ENCODE measurements at regions not wholly inside any gene's neighbourhood (a gene's known extent, or its start where the extent isn't known, plus 50 kb on each side); places are given as distances from the start of the nearest gene placed in this dataset.
"Not testable (repeated sequence)": the region's sequence is repeated elsewhere in the genome, so short reads cannot be mapped to it uniquely, and the experiment has no call there.

DNA sequence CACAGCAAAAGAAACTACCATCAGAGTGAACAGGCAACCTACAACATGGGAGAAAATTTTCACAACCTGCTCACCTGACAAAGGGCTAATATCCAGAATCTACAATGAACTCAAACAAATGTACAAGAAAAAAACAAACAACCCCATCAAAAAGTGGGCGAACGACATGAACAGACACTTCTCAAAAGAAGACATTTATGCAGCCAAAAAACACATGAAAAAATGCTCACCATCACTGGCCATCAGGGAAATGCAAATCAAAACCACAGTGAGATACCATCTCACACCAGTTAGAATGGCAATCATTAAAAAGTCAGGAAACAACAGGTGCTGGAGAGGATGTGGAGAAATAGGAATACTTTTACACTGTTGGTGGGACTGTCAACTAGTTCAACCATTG lies 207.8 kb downstream of the USP6NL start:
- DNase-seq; in situ Hi-C loops (cut with MboI; ENCODE audit: low pct_unique_long_range_greater_than_20kb, low sequenced_read_pairs): not testable (repeated sequence)

DNA sequence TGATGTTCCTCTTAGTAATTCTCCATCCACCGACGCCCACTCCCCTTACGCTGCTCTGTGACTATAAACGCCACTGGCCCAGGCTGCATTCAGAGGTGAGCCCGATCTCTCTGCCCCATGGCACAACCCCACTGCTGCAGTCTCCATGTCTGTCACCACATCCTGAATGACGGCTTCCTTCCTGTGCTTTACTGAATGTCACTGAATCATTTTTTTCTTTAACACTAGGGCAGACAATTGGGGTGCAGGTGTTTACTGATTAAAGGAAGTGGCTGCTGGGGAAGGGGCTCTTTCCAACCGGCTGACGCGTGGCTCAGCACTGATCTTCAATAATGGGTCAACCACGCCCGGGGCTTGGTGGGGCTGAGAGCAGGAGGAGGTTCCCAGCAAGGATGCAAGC lies 208.3 kb downstream of the USP6NL start:
- DNase-seq, result peak; percentile 43
- in situ Hi-C loops (cut with MboI; ENCODE audit: low pct_unique_long_range_greater_than_20kb, low sequenced_read_pairs), result no loop called here

DNA sequence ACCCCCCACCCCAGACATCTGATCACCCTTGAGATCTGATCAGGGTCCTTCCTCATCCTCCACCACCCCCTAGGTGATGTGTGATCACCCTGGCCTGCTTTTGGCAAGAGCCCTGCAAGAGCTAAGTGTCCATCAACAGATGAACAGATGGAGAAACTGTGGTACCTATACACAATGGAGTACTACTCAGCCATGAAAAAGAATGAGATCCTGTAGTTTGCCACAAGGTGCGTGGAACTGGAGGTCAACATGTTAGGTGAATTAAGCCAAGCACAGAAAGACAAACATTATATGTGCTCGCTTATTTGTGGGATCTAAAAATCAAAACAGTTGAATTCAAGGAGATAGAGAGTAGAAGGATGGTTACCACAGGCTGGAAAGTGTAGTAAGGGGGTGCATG lies 209.1 kb downstream of the USP6NL start:
- DNase-seq, result no peak
- in situ Hi-C loops (cut with MboI; ENCODE audit: low pct_unique_long_range_greater_than_20kb, low sequenced_read_pairs), result no loop called here

DNA sequence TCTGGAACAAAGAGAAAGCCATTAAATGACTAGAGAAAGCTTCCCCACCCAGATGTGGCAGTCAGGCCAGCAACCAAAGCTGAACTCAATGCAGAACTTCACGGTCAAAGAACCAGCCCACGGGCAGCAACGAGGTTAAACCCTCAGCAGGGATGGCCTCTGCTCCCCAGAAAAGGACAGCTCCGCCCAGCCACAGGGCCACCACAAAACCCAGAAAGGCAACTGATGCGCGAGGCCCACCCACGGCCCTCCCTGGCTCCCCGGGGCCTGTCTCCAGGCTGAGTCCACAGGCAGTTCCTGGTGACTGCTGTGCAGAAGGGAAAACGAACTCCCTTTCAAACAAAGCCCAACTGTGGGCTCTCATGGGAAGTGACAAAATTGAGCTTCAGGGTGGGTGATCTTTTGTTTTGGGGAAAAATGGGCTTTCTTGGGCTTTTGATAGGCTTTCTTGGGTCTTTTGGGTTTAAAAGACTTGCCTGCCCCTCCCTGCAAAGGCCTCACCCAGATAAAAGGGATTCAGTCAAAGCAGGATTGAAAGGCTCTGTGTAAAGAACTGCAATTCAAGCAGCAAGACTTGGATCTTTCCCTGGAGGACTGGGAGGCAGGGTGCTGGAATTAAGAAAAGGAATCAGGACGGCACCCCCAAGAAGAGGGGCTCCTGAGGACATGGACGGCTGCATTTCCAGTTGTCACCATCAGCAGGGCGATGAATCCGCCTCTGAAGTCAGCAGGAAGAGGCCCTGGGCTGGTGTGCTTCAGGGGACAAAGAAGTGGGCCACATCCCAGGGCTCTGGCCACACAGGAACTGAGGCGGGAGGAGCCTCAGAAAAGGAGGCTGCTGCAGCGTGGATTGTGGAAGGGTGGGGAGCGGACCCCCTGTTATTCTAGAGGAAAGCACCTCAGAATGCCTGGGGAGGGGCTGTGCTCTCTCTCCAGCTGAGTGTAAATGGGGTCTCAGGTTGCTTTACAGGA lies 209.9 kb downstream of the USP6NL start:
- in situ Hi-C loops (cut with MboI; ENCODE audit: low pct_unique_long_range_greater_than_20kb, low sequenced_read_pairs), result no loop called here
- DNase-seq, result no peak

DNA sequence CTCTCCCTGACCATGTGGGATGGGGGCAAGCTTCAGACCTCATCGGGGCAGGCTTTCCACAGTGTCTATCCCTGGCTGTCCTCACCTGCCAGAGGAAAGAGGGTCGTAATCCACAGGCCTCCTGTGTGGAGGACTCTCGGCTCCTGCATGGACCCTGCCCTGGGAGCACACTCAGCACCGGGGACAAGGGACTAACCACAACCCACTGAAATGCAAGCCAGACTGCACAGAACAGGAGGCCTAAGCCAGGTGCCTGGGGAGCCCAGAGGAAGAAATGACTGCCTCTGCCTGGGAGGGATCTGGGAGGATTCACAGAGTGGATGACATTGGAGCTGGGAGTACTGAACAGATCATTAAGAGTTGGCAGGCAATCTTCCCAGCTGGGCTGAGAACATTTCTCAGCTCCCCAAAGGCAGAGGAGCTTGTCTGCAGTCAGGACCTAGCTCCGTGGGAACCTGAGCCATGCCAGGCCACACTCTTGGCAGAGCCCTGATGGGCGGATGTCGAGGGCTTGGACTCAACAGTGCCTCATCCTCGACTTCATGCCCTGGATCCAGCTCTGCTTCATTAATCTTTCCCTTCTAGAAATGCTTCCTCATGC lies 213.4 kb downstream of the USP6NL start:
- no peak for DNase-seq

DNA sequence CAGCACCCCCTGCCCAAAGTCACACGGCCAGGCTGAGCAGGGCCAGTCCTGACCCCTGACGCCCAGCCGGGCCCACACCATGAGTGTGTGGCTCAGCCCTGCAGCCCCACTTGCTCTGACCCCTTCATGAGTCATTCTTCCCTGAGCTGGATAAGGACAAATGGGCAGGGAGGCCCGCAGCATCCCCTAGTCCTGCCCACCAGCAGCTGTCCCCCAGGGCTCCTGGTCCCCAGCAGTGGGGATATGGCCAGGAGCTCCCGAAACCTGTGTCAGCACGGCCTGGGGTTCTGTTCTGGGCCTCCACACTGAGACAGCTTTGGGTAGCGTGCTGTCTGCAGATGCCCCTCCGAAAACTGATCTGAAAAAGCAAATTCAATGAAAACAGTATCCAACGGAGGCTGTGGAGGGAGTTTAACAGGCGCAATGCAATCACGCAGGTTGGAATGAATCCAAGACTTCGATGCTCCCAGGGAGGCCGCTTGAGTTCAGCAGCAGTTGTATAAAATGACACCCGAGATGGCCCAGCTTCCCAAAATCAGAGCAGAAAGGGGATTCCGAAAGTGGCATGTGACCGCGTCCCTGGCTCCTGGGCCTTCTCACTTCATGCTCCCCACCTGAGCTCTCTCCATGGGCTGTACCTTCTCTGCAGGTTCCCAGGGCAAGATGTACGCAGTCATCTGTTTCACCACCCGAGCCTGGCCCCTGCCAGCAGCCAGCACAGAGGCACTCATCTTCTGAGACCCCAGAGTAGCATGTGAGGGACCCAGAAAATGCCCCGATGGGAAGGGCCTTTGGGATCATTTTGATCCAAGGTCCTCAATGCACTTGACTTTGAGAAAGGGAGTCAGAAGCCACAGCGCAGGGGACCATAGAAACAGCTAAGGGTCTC lies 214.1 kb downstream of the USP6NL start:
- in situ Hi-C loops (cut with MboI; ENCODE audit: low pct_unique_long_range_greater_than_20kb, low sequenced_read_pairs), result no loop called here
- DNase-seq, result no peak

More for the DNA sequence above, 213.4 kb downstream of the USP6NL start:
- in situ Hi-C loops (cut with MboI; ENCODE audit: low pct_unique_long_range_greater_than_20kb, low sequenced_read_pairs), result no loop called here

DNA sequence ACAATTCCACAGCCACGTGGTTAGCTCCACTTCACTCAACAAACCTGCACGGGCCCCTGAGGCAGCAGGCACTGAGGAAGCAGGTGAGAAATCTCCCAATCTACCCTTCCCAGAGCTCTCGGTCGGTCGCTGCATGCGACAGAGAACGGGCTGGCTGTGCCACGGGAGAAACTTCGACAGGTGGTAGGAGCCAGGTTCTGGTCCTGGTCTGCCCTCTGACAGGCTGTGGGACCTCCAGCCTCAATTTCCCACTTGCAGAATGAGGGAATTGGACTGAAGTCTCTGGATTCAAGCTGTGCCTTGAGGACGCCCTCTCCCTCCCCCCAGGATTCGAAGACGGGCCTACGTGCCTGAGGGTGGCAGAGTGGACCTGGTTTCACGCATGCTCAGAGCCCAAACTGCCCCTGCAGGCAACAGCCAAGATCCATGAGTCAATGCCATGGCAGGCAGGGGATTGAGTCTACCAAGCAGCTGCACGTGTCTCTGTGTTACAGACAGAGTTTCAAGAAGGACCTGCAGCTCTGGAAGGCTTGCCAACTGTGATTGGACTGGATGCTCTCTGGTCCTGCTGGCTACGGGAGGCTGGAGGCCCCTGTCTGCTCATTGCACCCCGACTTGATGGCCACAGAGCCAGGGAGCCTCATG lies 215.0 kb downstream of the USP6NL start:
- DNase-seq, result no peak
- in situ Hi-C loops (cut with MboI; ENCODE audit: low pct_unique_long_range_greater_than_20kb, low sequenced_read_pairs), result no loop called here

DNA sequence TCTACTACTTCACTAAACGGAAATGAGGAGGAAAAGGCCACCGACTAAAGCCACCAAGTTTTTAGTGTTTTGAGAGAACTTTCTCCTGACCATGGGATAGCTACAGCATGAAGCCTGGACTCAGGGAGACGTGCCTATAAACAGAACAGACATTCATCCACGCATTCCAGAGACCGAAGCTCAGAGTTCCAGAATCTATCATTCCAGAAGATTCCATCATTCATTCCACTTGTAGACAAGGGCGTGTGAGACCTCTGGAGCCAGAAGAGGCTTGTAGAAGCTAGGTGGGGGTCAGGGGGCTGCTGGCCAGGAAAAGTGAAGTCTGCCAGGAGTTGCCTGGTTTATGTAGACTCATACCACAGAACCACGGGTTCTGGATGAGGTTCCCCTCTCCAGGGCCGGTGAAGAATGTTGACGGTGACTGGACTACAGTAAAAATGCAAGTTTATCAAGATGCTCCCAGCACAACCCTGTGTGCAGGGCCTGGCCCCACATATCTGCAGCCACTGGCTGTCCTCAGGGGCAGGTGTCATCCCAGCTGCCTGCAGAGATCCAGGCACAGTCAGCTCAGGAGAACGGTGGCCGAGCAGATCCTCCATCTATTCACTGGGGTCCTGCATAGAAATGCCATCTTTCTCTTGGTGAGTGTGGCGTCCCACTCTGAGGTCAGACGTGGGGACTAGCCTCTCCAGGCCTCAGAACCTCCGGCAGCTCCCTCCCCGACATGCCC lies 215.7 kb downstream of the USP6NL start:
- DNase-seq, result no peak
- in situ Hi-C loops (cut with MboI; ENCODE audit: low pct_unique_long_range_greater_than_20kb, low sequenced_read_pairs), result no loop called here

DNA sequence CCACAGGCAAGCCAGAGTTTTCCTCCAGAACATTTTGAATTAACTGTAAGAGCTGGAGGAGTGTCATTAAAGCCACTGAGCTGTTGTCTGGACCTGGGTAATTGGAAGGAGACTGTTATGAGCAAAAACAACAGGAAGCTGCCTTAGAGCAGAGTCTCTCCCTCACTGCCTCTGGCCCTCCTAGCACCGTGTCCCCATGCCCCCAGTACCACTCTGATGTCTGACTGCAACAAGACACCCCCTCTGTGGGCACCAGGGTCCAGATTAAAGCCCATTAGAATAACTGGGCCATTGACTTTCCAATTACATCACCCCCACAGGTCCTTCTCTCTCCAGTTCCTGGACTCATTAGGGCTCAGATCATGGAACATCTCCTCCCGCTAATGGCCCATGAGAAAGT lies 216.3 kb downstream of the USP6NL start:
- in situ Hi-C loops (cut with MboI; ENCODE audit: low pct_unique_long_range_greater_than_20kb, low sequenced_read_pairs), result no loop called here
- no peak for DNase-seq

DNA sequence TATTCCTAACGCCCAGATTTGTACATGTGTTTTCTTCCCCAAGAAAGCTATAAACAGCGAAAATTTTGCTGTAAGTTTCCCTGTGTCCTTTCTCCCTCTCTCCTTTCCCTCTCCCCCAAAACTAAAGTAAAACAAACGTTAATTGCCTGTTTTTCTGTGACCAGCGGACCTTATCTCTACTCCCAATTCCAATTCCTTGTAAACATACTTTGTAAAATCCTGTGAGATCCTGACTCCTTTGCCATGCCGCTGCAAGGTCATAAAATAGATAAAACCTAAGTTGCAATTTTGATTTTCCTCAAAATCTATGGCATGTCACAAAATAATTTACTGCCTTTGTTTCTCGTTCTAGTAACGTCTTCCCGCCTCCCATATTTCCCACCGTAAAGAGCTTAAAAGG lies 217.6 kb downstream of the USP6NL start:
- no peak for DNase-seq
- in situ Hi-C loops (cut with MboI; ENCODE audit: low pct_unique_long_range_greater_than_20kb, low sequenced_read_pairs), result no loop called here

DNA sequence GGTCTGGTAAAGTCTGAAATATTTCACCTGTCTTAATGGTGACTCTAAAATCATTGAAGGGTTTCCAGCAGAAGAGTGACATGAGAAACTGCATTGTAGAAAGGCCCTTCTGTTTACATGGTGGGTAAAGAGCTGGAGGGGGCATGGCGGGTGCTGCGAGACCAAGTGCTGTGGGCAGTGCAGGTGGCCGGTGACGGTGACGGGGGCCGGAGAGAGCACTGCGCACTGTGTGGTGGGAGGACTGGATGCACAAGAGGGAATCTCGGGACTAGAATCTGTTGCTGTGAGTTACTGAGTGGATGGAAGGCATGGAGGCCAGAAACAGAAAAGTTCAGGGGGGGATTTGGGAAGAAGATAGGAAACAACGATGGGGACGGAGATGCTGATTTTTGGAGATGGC lies 218.7 kb downstream of the USP6NL start:
- in situ Hi-C loops (cut with MboI; ENCODE audit: low pct_unique_long_range_greater_than_20kb, low sequenced_read_pairs), result no loop called here

DNA sequence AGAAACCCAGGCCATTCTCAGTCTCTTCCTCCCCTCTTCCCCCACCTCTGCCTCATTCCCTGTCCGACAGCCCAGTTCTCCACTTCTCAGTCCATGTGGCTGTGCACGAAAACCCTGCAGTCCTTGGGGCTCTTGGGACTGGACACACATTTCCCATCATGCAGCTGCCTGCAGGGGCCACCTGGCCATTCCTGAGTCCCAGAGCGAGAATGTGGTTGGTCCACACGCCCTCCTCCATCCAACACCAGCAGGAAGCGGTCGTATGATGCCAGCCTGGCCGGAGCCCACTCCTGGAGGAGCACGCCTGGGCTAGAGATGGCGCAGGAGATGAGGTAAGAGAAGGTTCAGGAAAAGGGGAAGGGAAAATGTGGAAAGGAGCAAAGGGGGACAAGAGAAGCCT lies 222.5 kb downstream of the USP6NL start:
- in situ Hi-C loops (cut with MboI; ENCODE audit: low pct_unique_long_range_greater_than_20kb, low sequenced_read_pairs), result no loop called here

More for the DNA sequence above, 218.7 kb downstream of the USP6NL start:
- DNase-seq, result no peak

DNA sequence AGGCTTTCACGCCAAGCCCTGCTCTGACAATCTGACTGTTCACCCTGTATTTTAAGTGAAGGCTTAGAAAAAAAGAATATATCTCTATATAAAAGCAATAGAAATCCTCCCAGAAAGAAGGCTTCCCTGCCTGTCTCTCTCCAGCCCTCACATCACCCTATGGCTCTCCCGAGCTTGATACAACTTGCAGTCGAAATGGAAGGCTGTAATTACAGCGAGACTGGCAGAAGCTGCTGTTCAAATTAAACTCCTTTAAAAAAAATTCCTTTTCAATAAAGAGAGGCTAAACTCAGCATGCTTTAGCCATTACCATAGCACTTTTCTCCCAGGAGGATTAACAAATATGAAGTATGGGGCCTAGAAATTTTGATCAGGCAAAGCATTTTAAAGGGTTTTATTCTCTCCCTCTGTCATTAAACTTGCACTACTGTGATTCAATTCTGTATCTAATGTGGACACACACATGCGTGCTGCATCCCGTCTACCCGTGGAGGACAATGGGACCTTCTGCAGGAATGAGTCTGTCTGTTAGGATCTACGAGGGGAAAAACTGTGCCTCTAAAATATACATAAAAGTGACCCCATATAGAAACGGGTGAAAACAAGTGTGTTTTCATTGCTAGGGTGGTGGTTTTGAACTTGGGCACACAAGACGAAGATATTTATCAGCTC lies 223.8 kb downstream of the USP6NL start:
- no peak for DNase-seq
- in situ Hi-C loops (cut with MboI; ENCODE audit: low pct_unique_long_range_greater_than_20kb, low sequenced_read_pairs), result no loop called here

More for the DNA sequence above, 222.5 kb downstream of the USP6NL start:
- DNase-seq, result no peak

DNA sequence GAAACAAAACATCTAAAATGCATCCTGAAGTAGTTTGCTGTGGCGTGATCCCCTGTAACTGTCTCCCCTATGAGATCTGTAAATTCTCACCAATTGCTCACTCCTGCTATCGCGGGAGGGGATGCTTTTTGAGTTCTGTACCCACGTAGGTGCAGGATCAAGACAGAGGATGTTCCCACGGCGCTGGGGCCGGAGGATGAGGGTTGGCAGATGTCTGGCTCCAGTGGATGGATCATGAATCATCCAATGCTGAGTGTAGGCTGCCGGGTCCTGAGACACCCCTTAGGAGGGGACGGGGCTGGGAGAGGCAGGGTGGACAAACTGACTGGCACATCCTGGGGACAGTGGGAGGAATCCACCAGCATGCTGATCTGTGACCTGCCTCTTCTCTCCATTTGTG lies 224.4 kb downstream of the USP6NL start:
- in situ Hi-C loops (cut with MboI; ENCODE audit: low pct_unique_long_range_greater_than_20kb, low sequenced_read_pairs), result no loop called here
- DNase-seq, result no peak
